ENCODE measurements at regions not wholly inside any gene's neighbourhood (a gene's known extent, or its start where the extent isn't known, plus 50 kb on each side); places are given as distances from the start of the nearest gene placed in this dataset.

DNA sequence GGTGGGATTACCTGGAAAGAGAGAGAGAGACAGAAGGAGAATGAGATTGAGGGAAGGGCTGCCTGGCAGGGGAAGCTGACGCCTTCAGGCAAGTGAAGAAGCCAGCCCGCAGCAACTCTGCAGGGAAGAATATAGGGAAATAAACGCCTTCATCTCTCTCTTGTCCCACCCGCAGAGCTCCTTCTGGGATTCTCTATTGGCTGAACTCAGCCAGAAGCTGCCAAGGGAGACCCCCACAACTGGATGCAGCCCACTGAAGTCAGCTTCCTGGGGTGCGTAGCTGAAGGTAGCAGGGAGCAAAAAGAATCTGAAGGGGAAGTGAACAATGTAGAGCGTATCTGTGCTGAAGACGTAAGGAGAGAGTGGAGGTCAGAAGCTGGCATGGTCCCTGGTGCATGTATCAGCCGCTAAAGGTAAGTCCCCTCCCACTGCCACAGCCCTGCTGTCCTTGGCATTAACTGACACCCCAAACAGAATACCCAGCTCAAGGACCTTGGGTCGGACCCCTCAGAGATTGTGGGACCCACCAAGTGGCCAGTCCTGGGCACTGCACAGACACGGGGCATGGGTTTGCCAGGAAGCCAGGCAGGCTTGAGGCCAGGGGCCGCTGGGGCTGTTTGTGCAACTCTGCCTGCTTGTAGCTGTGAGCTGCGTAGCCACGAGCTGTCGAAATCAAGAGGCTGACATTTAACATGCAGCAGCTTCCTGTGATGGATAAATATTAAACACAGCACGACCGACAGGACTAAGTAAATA lies 469.9 kb downstream of the MN1 start:
- Histone ChIP-seq H3K4me3 (ENCODE audit: insufficient read depth in 1 of 2, low read depth in 1 of 2, low read length in 2 of 2) (no peak overlapping the region), H2BK5ac (ENCODE audit: low read depth, low read length, poor library complexity, severe bottlenecking) (no peak overlapping the region), H2BK120ac (ENCODE audit: low read depth, low read length) (no peak overlapping the region), H3K4me1 (ENCODE audit: control insufficient read depth, insufficient read depth, low read depth, low read length) (peaks cover 8% of the 10 kb centered on the region), H3K14ac (ENCODE audit: low read length in 2 of 2) (no peak overlapping the region), H3K27ac (ENCODE audit: low read length, poor library complexity, severe bottlenecking) (no peak overlapping the region), H3K9me3 (ENCODE audit: control insufficient read depth, low read length) (peaks cover 7% of the 10 kb centered on the region), H3K18ac (ENCODE audit: low read depth in 1 of 2, low read length in 2 of 2) (peak overlapping the region in 1 of 2 experiments; percentile 7), H3K79me1 (replicated peaks; ENCODE audit: low read length, poor library complexity, severe bottlenecking) (no peaks in the 10 kb centered on the region), H3K36me3 (ENCODE audit: control insufficient read depth in 1 of 2, insufficient read depth in 2 of 2, low read depth in 1 of 2, low read length in 2 of 2) (no peaks in the 10 kb centered on the region), H3K9ac (ENCODE audit: low read length) (no peak overlapping the region), H2BK12ac (ENCODE audit: low read length in 2 of 2) (peak overlapping the region in 1 of 2 experiments; percentile 27), H2BK15ac (ENCODE audit: low read depth, poor library complexity, severe bottlenecking) (no peak overlapping the region), H4K91ac (ENCODE audit: low read length) (no peak overlapping the region), H4K8ac (ENCODE audit: low read length) (no peak overlapping the region), H2AFZ (ENCODE audit: low read depth, low read length) (no peak overlapping the region), H3K4ac (ENCODE audit: low read depth in 1 of 2, low read length in 2 of 2) (no peak overlapping the region), H2AK5ac (ENCODE audit: low read length, severe bottlenecking) (no peak overlapping the region), H3K23ac (ENCODE audit: low read length in 2 of 2) (no peak overlapping the region), H3K4me2 (ENCODE audit: low read length, poor library complexity, severe bottlenecking) (no peak overlapping the region), H3K27me3 (ENCODE audit: control insufficient read depth in 1 of 2, insufficient read depth in 1 of 2, low read length in 2 of 2) (peaks cover 0 to 80% of the 10 kb centered on the region in 2 experiments)
- 51% methylated on average over 13 of the region's 16 CpGs for WGBS
- DNase-seq: peak; percentile 84

DNA sequence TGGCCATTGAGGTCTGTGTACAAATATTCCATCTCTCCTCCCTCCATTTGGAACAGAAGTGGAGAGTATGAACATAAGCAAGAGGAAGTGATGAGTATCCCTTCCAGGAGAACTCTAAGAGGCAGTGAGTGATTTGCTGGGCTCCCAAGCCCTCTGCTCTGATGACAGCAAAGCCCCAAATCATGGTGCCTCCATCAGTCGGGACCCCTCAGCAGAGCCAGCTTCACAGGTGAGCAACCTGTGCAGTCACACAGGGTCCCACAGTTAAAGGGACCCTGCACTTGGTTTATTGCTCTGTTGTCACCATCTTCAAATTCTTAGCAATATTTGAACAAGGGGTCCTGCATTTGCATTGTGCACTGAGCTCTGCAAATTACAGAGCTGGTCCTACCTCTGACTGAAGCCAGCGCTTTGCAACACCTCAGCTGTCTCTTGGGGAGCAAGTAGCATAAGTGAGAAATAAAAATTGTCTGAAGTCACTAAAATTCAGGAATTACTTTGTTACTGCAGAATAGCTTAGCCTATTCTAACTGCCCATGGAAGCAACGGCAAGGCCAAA lies 466.4 kb downstream of the MN1 start:
- H3K79me1 ChIP-seq (replicated peaks; ENCODE audit: low read length, poor library complexity, severe bottlenecking): no peaks in the 10 kb centered on the region
- no peak overlapping the region for H3K23ac ChIP-seq (ENCODE audit: low read length in 2 of 2)
- H3K4ac ChIP-seq (ENCODE audit: low read depth in 1 of 2, low read length in 2 of 2): no peak overlapping the region
- H3K4me1 ChIP-seq (ENCODE audit: control insufficient read depth, insufficient read depth, low read depth, low read length): peaks cover 8% of the 10 kb centered on the region
- H4K8ac ChIP-seq (ENCODE audit: low read length): no peak overlapping the region
- peaks cover 0 to 59% of the 10 kb centered on the region in 2 experiments for H3K27me3 ChIP-seq (ENCODE audit: control insufficient read depth in 1 of 2, insufficient read depth in 1 of 2, low read length in 2 of 2)
- no peak overlapping the region for H3K4me3 ChIP-seq (ENCODE audit: insufficient read depth in 1 of 2, low read depth in 1 of 2, low read length in 2 of 2)
- H2BK5ac ChIP-seq (ENCODE audit: low read depth, low read length, poor library complexity, severe bottlenecking): no peak overlapping the region
- H3K14ac ChIP-seq (ENCODE audit: low read length in 2 of 2): no peak overlapping the region
- H2AFZ ChIP-seq (ENCODE audit: low read depth, low read length): no peak overlapping the region
- H3K27ac ChIP-seq (ENCODE audit: low read length, poor library complexity, severe bottlenecking): no peak overlapping the region
- WGBS: 64% methylated on average over 3 of the region's 3 CpGs
- H2BK15ac ChIP-seq (ENCODE audit: low read depth, poor library complexity, severe bottlenecking): no peak overlapping the region
- no peaks in the 10 kb centered on the region for H3K36me3 ChIP-seq (ENCODE audit: control insufficient read depth in 1 of 2, insufficient read depth in 2 of 2, low read depth in 1 of 2, low read length in 2 of 2)
- H2AK5ac ChIP-seq (ENCODE audit: low read length, severe bottlenecking): no peak overlapping the region
- no peak overlapping the region for H3K4me2 ChIP-seq (ENCODE audit: low read length, poor library complexity, severe bottlenecking)
- H2BK12ac ChIP-seq (ENCODE audit: low read length in 2 of 2): no peak overlapping the region
- H2BK120ac ChIP-seq (ENCODE audit: low read depth, low read length): no peak overlapping the region
- no peak for DNase-seq
- no peak overlapping the region for H3K18ac ChIP-seq (ENCODE audit: low read depth in 1 of 2, low read length in 2 of 2)
- H3K9ac ChIP-seq (ENCODE audit: low read length): no peak overlapping the region
- H3K9me3 ChIP-seq (ENCODE audit: control insufficient read depth, low read length): peaks cover 7% of the 10 kb centered on the region
- no peak overlapping the region for H4K91ac ChIP-seq (ENCODE audit: low read length)

DNA sequence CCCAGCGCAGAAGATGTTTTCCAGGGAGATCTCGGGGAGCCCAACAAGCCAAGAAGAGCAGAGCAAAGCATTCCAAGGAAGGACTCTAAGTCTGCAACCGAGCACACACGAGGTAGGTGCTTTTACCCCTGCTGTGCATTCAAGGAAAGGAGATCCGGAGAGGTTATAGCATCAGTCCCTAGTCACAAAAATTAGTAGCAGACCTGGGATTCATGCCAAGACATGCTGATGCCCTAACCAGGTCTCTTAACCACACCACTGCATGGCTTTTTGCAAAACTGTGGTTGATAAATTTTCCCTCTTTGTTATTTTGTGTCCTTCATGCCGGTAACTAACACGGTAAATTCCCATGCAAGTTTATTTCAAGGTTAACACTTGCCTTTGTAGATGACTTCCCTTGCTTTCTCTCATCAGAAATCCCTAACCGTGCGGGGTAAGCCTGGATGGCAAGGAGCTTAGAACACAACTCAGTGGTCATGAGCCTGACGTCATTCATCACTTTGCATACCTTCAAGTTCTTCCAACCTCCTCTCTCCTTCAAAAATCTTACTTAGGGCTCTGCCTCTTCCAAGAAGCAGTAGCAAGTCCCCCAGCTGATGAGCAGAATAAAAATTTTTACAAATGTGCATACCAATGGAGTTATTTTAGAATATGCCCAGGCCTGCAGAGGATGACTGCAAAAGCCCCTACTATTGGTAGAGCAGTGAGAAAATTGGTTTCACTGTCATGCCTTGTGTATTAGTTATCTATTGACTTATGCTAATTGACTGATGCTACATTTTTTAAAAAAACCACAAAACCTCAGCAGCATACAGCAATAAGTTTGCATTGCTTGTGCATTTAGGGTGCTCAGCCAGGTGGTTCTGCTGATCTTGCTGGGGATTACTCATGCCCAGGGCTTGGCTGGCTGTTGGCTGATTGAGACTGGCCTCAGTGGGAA lies 465.1 kb downstream of the MN1 start:
- no peak overlapping the region for H4K8ac ChIP-seq (ENCODE audit: low read length)
- H3K4me1 ChIP-seq (ENCODE audit: control insufficient read depth, insufficient read depth, low read depth, low read length): peaks cover 8% of the 10 kb centered on the region
- no peak for DNase-seq
- H3K4me3 ChIP-seq (ENCODE audit: insufficient read depth in 1 of 2, low read depth in 1 of 2, low read length in 2 of 2): no peak overlapping the region
- no peak overlapping the region for H2BK120ac ChIP-seq (ENCODE audit: low read depth, low read length)
- no peak overlapping the region for H2BK5ac ChIP-seq (ENCODE audit: low read depth, low read length, poor library complexity, severe bottlenecking)
- H3K36me3 ChIP-seq (ENCODE audit: control insufficient read depth in 1 of 2, insufficient read depth in 2 of 2, low read depth in 1 of 2, low read length in 2 of 2): no peaks in the 10 kb centered on the region
- H2AFZ ChIP-seq (ENCODE audit: low read depth, low read length): no peak overlapping the region
- no peak overlapping the region for H2BK15ac ChIP-seq (ENCODE audit: low read depth, poor library complexity, severe bottlenecking)
- H3K14ac ChIP-seq (ENCODE audit: low read length in 2 of 2): no peak overlapping the region
- no peak overlapping the region for H2AK5ac ChIP-seq (ENCODE audit: low read length, severe bottlenecking)
- no peak overlapping the region for H3K4me2 ChIP-seq (ENCODE audit: low read length, poor library complexity, severe bottlenecking)
- no peak overlapping the region for H3K27ac ChIP-seq (ENCODE audit: low read length, poor library complexity, severe bottlenecking)
- H3K9me3 ChIP-seq (ENCODE audit: control insufficient read depth, low read length): peaks cover 7% of the 10 kb centered on the region
- WGBS: 71% methylated on average over 10 of the region's 10 CpGs
- no peak overlapping the region for H3K23ac ChIP-seq (ENCODE audit: low read length in 2 of 2)
- no peak overlapping the region for H3K9ac ChIP-seq (ENCODE audit: low read length)
- no peak overlapping the region for H4K91ac ChIP-seq (ENCODE audit: low read length)
- no peak overlapping the region for H3K4ac ChIP-seq (ENCODE audit: low read depth in 1 of 2, low read length in 2 of 2)
- no peak overlapping the region for H2BK12ac ChIP-seq (ENCODE audit: low read length in 2 of 2)
- no peaks in the 10 kb centered on the region for H3K79me1 ChIP-seq (replicated peaks; ENCODE audit: low read length, poor library complexity, severe bottlenecking)
- H3K18ac ChIP-seq (ENCODE audit: low read depth in 1 of 2, low read length in 2 of 2): no peak overlapping the region
- peaks cover 0 to 47% of the 10 kb centered on the region in 2 experiments for H3K27me3 ChIP-seq (ENCODE audit: control insufficient read depth in 1 of 2, insufficient read depth in 1 of 2, low read length in 2 of 2)

DNA sequence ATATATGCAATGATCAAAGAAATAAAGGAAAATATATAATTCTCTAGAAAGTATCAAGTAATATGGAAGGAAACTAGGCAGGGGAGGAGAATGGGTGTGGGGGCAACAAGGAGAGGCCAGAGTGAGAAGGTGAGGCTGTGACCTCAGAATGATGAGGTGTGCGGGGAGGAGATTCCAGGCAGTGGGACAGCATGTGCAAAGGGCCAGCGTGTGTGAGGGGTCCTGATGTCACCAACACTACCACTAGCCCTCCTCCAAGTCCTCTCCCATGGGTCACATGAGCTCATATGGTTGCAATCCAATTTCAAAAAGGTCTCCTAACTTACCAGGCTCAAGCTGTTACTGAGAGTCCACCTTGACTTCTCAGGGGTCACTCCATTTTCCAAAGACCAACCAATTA lies 463.9 kb downstream of the MN1 start:
- no peak overlapping the region for H3K23ac ChIP-seq (ENCODE audit: low read length in 2 of 2)
- no peak overlapping the region for H2BK12ac ChIP-seq (ENCODE audit: low read length in 2 of 2)
- no peak overlapping the region for H2AK5ac ChIP-seq (ENCODE audit: low read length, severe bottlenecking)
- H3K18ac ChIP-seq (ENCODE audit: low read depth in 1 of 2, low read length in 2 of 2): no peak overlapping the region
- DNase-seq: no peak
- no peak overlapping the region for H4K8ac ChIP-seq (ENCODE audit: low read length)
- H3K4ac ChIP-seq (ENCODE audit: low read depth in 1 of 2, low read length in 2 of 2): no peak overlapping the region
- H2BK120ac ChIP-seq (ENCODE audit: low read depth, low read length): no peak overlapping the region
- no peak overlapping the region for H3K4me2 ChIP-seq (ENCODE audit: low read length, poor library complexity, severe bottlenecking)
- H3K4me1 ChIP-seq (ENCODE audit: control insufficient read depth, insufficient read depth, low read depth, low read length): peaks cover 3% of the 10 kb centered on the region
- H3K79me1 ChIP-seq (replicated peaks; ENCODE audit: low read length, poor library complexity, severe bottlenecking): no peaks in the 10 kb centered on the region
- H2BK15ac ChIP-seq (ENCODE audit: low read depth, poor library complexity, severe bottlenecking): no peak overlapping the region
- H2AFZ ChIP-seq (ENCODE audit: low read depth, low read length): no peak overlapping the region
- H3K27ac ChIP-seq (ENCODE audit: low read length, poor library complexity, severe bottlenecking): no peak overlapping the region
- no peak overlapping the region for H3K14ac ChIP-seq (ENCODE audit: low read length in 2 of 2)
- no peaks in the 10 kb centered on the region for H3K36me3 ChIP-seq (ENCODE audit: control insufficient read depth in 1 of 2, insufficient read depth in 2 of 2, low read depth in 1 of 2, low read length in 2 of 2)
- no peak overlapping the region for H3K4me3 ChIP-seq (ENCODE audit: insufficient read depth in 1 of 2, low read depth in 1 of 2, low read length in 2 of 2)
- peaks cover 11% of the 10 kb centered on the region for H3K9me3 ChIP-seq (ENCODE audit: control insufficient read depth, low read length)
- WGBS: 40% methylated on average over 1 of the region's 2 CpGs
- no peak overlapping the region for H2BK5ac ChIP-seq (ENCODE audit: low read depth, low read length, poor library complexity, severe bottlenecking)
- H4K91ac ChIP-seq (ENCODE audit: low read length): no peak overlapping the region
- peaks cover 0 to 34% of the 10 kb centered on the region in 2 experiments for H3K27me3 ChIP-seq (ENCODE audit: control insufficient read depth in 1 of 2, insufficient read depth in 1 of 2, low read length in 2 of 2)
- H3K9ac ChIP-seq (ENCODE audit: low read length): no peak overlapping the region
